ENCODE measurements at regions not wholly inside any gene's neighbourhood (a gene's known extent, or its start where the extent isn't known, plus 50 kb on each side); places are given as distances from the start of the nearest gene placed in this dataset.

- TF ChIP-seq, protein P1, sequence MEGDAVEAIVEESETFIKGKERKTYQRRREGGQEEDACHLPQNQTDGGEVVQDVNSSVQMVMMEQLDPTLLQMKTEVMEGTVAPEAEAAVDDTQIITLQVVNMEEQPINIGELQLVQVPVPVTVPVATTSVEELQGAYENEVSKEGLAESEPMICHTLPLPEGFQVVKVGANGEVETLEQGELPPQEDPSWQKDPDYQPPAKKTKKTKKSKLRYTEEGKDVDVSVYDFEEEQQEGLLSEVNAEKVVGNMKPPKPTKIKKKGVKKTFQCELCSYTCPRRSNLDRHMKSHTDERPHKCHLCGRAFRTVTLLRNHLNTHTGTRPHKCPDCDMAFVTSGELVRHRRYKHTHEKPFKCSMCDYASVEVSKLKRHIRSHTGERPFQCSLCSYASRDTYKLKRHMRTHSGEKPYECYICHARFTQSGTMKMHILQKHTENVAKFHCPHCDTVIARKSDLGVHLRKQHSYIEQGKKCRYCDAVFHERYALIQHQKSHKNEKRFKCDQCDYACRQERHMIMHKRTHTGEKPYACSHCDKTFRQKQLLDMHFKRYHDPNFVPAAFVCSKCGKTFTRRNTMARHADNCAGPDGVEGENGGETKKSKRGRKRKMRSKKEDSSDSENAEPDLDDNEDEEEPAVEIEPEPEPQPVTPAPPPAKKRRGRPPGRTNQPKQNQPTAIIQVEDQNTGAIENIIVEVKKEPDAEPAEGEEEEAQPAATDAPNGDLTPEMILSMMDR (IDR thresholded peaks at IDR 0.05) = no peak
- TF ChIP-seq EP300 (IDR thresholded peaks at IDR 0.05) = no peak
- no peak for TF ChIP-seq POLR2A (IDR thresholded peaks at IDR 0.05)
- TF ChIP-seq POLR2AphosphoS5 (IDR thresholded peaks at IDR 0.05) = no peak
Measured at GRCh38 chr7:116380025-116380424, 119.5 kb upstream of the CAV2 start.
